ENCODE measurements at regions not wholly inside any gene's neighbourhood (a gene's known extent, or its start where the extent isn't known, plus 50 kb on each side); places are given as distances from the start of the nearest gene placed in this dataset.
"Not testable (repeated sequence)": the region's sequence is repeated elsewhere in the genome, so short reads cannot be mapped to it uniquely, and the experiment has no call there.

GRCh38 chr5:27130587-27130986, 92.2 kb upstream of the CDH9 start:
- intact Hi-C loops (cut with DNase I; ENCODE audit: low total_unique reads) (no loop called here), in situ Hi-C loops (cut with MboI; ENCODE audit: low pct_ligation_motif_present in 1 of 4, low pct_unique_long_range_greater_than_20kb in 1 of 4, low sequenced_read_pairs in 3 of 4) (no loop called here)
- TF ChIP-seq POLR2A (IDR thresholded peaks at IDR 0.05) (no peak), CTCF (IDR thresholded peaks at IDR 0.05) (no peak), POLR2AphosphoS5 (IDR thresholded peaks at IDR 0.05) (no peak), EP300 (IDR thresholded peaks at IDR 0.05; ENCODE audit: low read depth) (no peak)
- no peak overlapping the region for H3K27ac ChIP-seq
- no peaks in the 10 kb centered on the region for H3K4me1 ChIP-seq
- 74 to 79% methylated on average over 1 of the region's 1 CpG for WGBS, 2 donors (ENCODE audit: low coverage in 1 of 2)
- no peaks in the 10 kb centered on the region for H3K27me3 ChIP-seq
- no peak overlapping the region for H3K4me3 ChIP-seq
- H3K9me3 ChIP-seq, result peaks cover 0 to 13% of the 10 kb centered on the region in 2 donors
- H3K36me3 ChIP-seq, result no peaks in the 10 kb centered on the region
- DNase-seq, result no peak

- DNase-seq, result no peak
- no peak overlapping the region for H3K27ac ChIP-seq
- H3K36me3 ChIP-seq, result no peaks in the 10 kb centered on the region
- intact Hi-C loops (cut with DNase I; ENCODE audit: low total_unique reads) (no loop called here), in situ Hi-C loops (cut with MboI; ENCODE audit: low pct_ligation_motif_present in 1 of 4, low pct_unique_long_range_greater_than_20kb in 1 of 4, low sequenced_read_pairs in 3 of 4) (no loop called here)
- no peaks in the 10 kb centered on the region for H3K4me1 ChIP-seq
- WGBS, 2 donors (ENCODE audit: low coverage in 1 of 2), result 92 to 100% methylated on average over 1 of the region's 1 CpG
- H3K4me3 ChIP-seq, result no peak overlapping the region
- TF ChIP-seq POLR2AphosphoS5 (IDR thresholded peaks at IDR 0.05), result no peak
- no peak for TF ChIP-seq POLR2A (IDR thresholded peaks at IDR 0.05)
- TF ChIP-seq CTCF (IDR thresholded peaks at IDR 0.05), result no peak
- no peak for TF ChIP-seq EP300 (IDR thresholded peaks at IDR 0.05; ENCODE audit: low read depth)
- H3K9me3 ChIP-seq, result peaks cover 0 to 13% of the 10 kb centered on the region in 2 donors
- H3K27me3 ChIP-seq, result no peaks in the 10 kb centered on the region
Measured at GRCh38 chr5:27129926-27130325, 91.5 kb upstream of the CDH9 start.

- no peak for DNase-seq
- intact Hi-C loops (cut with DNase I; ENCODE audit: low total_unique reads), result no loop called here
- H3K4me1 ChIP-seq, result no peaks in the 10 kb centered on the region
- TF ChIP-seq POLR2AphosphoS5 (IDR thresholded peaks at IDR 0.05), result no peak
- no peak for TF ChIP-seq CTCF (IDR thresholded peaks at IDR 0.05)
- no peak for TF ChIP-seq EP300 (IDR thresholded peaks at IDR 0.05; ENCODE audit: low read depth)
- no peak for TF ChIP-seq POLR2A (IDR thresholded peaks at IDR 0.05)
- in situ Hi-C loops (cut with MboI; ENCODE audit: low pct_ligation_motif_present in 1 of 4, low pct_unique_long_range_greater_than_20kb in 1 of 4, low sequenced_read_pairs in 3 of 4), result no loop called here
- H3K9me3 ChIP-seq, result peaks cover 0 to 10% of the 10 kb centered on the region in 2 donors
- 86 to 100% methylated on average over 2 of the region's 2 CpGs for WGBS, 2 donors (ENCODE audit: low coverage in 1 of 2)
- H3K4me3 ChIP-seq, result no peak overlapping the region
- no peaks in the 10 kb centered on the region for H3K27me3 ChIP-seq
- no peaks in the 10 kb centered on the region for H3K36me3 ChIP-seq
- no peak overlapping the region for H3K27ac ChIP-seq
Measured at GRCh38 chr5:27125856-27126255, 87.5 kb upstream of the CDH9 start.

- Histone ChIP-seq H3K4me3 (no peak overlapping the region), H3K27me3 (no peaks in the 10 kb centered on the region), H3K9me3 (peaks cover 0 to 10% of the 10 kb centered on the region in 2 donors), H3K27ac (no peak overlapping the region), H3K36me3 (no peaks in the 10 kb centered on the region), H3K4me1 (no peaks in the 10 kb centered on the region)
- 35 to 41% methylated on average over 3 of the region's 3 CpGs for WGBS, 2 donors (ENCODE audit: low coverage in 1 of 2)
- intact Hi-C loops (cut with DNase I; ENCODE audit: low total_unique reads), result no loop called here
- in situ Hi-C loops (cut with MboI; ENCODE audit: low pct_ligation_motif_present in 1 of 4, low pct_unique_long_range_greater_than_20kb in 1 of 4, low sequenced_read_pairs in 3 of 4), result no loop called here
- DNase-seq, result no peak
- TF ChIP-seq POLR2A (IDR thresholded peaks at IDR 0.05) (no peak), POLR2AphosphoS5 (IDR thresholded peaks at IDR 0.05) (no peak)
Measured at GRCh38 chr5:27124590-27124989, 86.2 kb upstream of the CDH9 start.

GRCh38 chr5:27119736-27120321, 81.4 kb upstream of the CDH9 start:
- WGBS, 2 donors (ENCODE audit: low coverage in 1 of 2), result 97% methylated on average over 36 of the region's 38 CpGs; no CpG with 5 or more reads in 1 of the 2 donors

More at GRCh38 chr5:27119736-27120321, 81.4 kb upstream of the CDH9 start:
- intact Hi-C loops (cut with DNase I; ENCODE audit: low total_unique reads); H3K9me3 ChIP-seq; H3K27ac ChIP-seq; H3K4me3 ChIP-seq; H3K27me3 ChIP-seq; H3K36me3 ChIP-seq; H3K4me1 ChIP-seq; in situ Hi-C loops (cut with MboI; ENCODE audit: low pct_ligation_motif_present in 1 of 4, low pct_unique_long_range_greater_than_20kb in 1 of 4, low sequenced_read_pairs in 3 of 4); DNase-seq: not testable (repeated sequence)
